IMR-90 (cell line): ENCODE measurements at regions not wholly inside any gene's neighbourhood (a gene's known extent, or its start where the extent isn't known, plus 50 kb on each side); places are given as distances from the start of the nearest gene placed in this dataset.

Experiments used
- ATAC-seq: fragments of 200-7000 bp; cut with Tn5 transposase; 2 replicates; pipeline ENCODE4 v1.9.1; 2020; ENCODE audit warnings: low read depth, mild to moderate bottlenecking, moderate library complexity
- BruUV-seq: library from RNA; stranded (reverse); fragments of 400-500 nt; replicated peaks from 2 replicates; lab custom pipeline; 2021; lab: Mats Ljungman, UMichigan
- CTCF ChIA-PET: fragments of 300-600 bp; formaldehyde crosslinking; extraction: SDS; loops from one replicate; lab custom pipeline; 2021; ENCODE audit warnings: antibody characterized with exemption; lab: Yijun Ruan, JAX
- POLR2A ChIA-PET: fragments of 300-600 bp; sonication (Branson Sonifier 250); formaldehyde crosslinking; loops from one replicate; lab custom pipeline; 2022; ENCODE audit warnings: antibody characterized with exemption; ENCODE audit not compliant: unreplicated experiment; lab: Charles Lee
- DNase-seq: peaks from one replicate; pipeline ENCODE4 v3.0.0; 2013
- H2AFZ ChIP-seq: replicated peaks from 2 replicates; pipeline ENCODE3; 2013; ENCODE audit warnings: low read length, mild to moderate bottlenecking; ENCODE audit not compliant: poor library complexity
- H2AK5ac ChIP-seq: 2 replicates; pipeline ENCODE4 v1.6.1; 2013; ENCODE audit warnings: low read depth, low read length, inconsistent platforms
- H2AK9ac ChIP-seq: replicated peaks from 2 replicates; pipeline ENCODE3; 2013; ENCODE audit warnings: mild to moderate bottlenecking, low read depth, low read length, moderate library complexity; ENCODE audit not compliant: poor library complexity
- H2BK120ac ChIP-seq: 2 replicates; pipeline ENCODE4 v1.6.1; 2013; ENCODE audit warnings: low read depth, low read length, inconsistent platforms
- H2BK15ac ChIP-seq: 3 replicates; pipeline ENCODE4 v1.6.1; 2013; ENCODE audit warnings: low read depth, low read length, inconsistent platforms
- H2BK20ac ChIP-seq: 2 replicates; pipeline ENCODE4 v1.6.1; 2013; ENCODE audit warnings: low read depth, mild to moderate bottlenecking, inconsistent platforms, low read length, moderate library complexity
- H2BK5ac ChIP-seq: 2 replicates; pipeline ENCODE4 v1.6.1; 2013; ENCODE audit warnings: mild to moderate bottlenecking, low read depth, low read length, inconsistent platforms; ENCODE audit not compliant: poor library complexity, severe bottlenecking
- H3K14ac ChIP-seq: replicated peaks from 2 replicates; pipeline ENCODE4 v1.6.1; 2013; ENCODE audit warnings: low read depth, low read length, inconsistent platforms
- H3K18ac ChIP-seq: 2 replicates; pipeline ENCODE4 v1.6.1; 2013; ENCODE audit warnings: low read depth, low read length, control low read depth
- H3K23ac ChIP-seq: 2 replicates; pipeline ENCODE4 v1.6.1; 2013; ENCODE audit warnings: low read depth, low read length, inconsistent platforms
- H3K27ac ChIP-seq: 2 replicates; pipeline ENCODE4 v1.5.1; 2013; ENCODE audit warnings: mild to moderate bottlenecking, control low read depth, low read length; ENCODE audit not compliant: insufficient read depth
- H3K27me3 ChIP-seq: 2 replicates; pipeline ENCODE4 v1.6.1; 2013; ENCODE audit warnings: low read length; ENCODE audit not compliant: control insufficient read depth, insufficient read depth
- H3K36me3 ChIP-seq: 2 replicates; pipeline ENCODE4 v1.6.1; 2013; ENCODE audit warnings: low read length, mixed read lengths; ENCODE audit not compliant: control insufficient read depth, insufficient read depth
- H3K4ac ChIP-seq: 2 replicates; pipeline ENCODE4 v1.6.1; 2013; ENCODE audit warnings: low read depth, low read length, inconsistent platforms
- H3K4me1 ChIP-seq: 2 replicates; pipeline ENCODE4 v1.6.1; 2013; ENCODE audit warnings: low read length, mixed read lengths; ENCODE audit not compliant: control insufficient read depth, insufficient read depth
- H3K4me2 ChIP-seq: 2 replicates; pipeline ENCODE4 v1.6.1; 2013; ENCODE audit warnings: low read depth, mild to moderate bottlenecking, control low read depth, low read length, moderate library complexity
- H3K4me3 ChIP-seq: 2 replicates; pipeline ENCODE4 v1.5.1; 2013; ENCODE audit warnings: low read depth, mild to moderate bottlenecking, control low read depth, low read length, moderate library complexity; ENCODE audit not compliant: insufficient read depth
- H3K56ac ChIP-seq: 2 replicates; pipeline ENCODE4 v1.6.1; 2013; ENCODE audit warnings: low read length, inconsistent platforms; ENCODE audit not compliant: insufficient read depth; ENCODE audit errors: extremely low read depth
- H3K79me1 ChIP-seq, 2 experiments: 2 replicates each; pipeline ENCODE4 v1.6.1; 2013; ENCODE audit warnings: low read length in 2 of 2, inconsistent platforms in 1 of 2, low read depth in 1 of 2
- H3K9ac ChIP-seq: 2 replicates; pipeline ENCODE4 v1.6.1; 2013; ENCODE audit warnings: low read depth, low read length, control low read depth
- H3K9me1 ChIP-seq: 2 replicates; pipeline ENCODE4 v1.6.1; 2013; ENCODE audit warnings: low read length, inconsistent platforms; ENCODE audit not compliant: insufficient read depth
- H3K9me3 ChIP-seq: 2 replicates; pipeline ENCODE4 v1.6.1; 2013; ENCODE audit warnings: low read length; ENCODE audit not compliant: control insufficient read depth, insufficient read depth
- H4K20me1 ChIP-seq: 2 replicates; pipeline ENCODE4 v1.6.1; 2013; ENCODE audit warnings: low read length, inconsistent platforms; ENCODE audit not compliant: insufficient read depth
- H4K5ac ChIP-seq: 2 replicates; pipeline ENCODE4 v1.6.1; 2013; ENCODE audit warnings: mild to moderate bottlenecking, low read depth, low read length, control low read depth
- H4K8ac ChIP-seq, 2 experiments: 2 replicates each; pipeline ENCODE4 v1.6.1; 2013; ENCODE audit warnings: low read depth in 2 of 2, low read length in 2 of 2, control low read depth in 1 of 2, inconsistent platforms in 1 of 2
- H4K91ac ChIP-seq: 2 replicates; pipeline ENCODE4 v1.6.1; 2013; ENCODE audit warnings: low read depth, low read length, inconsistent platforms; ENCODE audit not compliant: insufficient read depth
- BHLHE40 ChIP-seq: fragments of 150-350 bp; IDR thresholded peaks from 2 replicates; pipeline ENCODE4 v1.6.1; 2016; ENCODE audit warnings: mild to moderate bottlenecking, low read depth, low read length
- CHD1 ChIP-seq: IDR thresholded peaks from 2 replicates; pipeline ENCODE4 v1.6.1; 2012; ENCODE audit warnings: low read depth, low read length, improper control_type of control experiment
- CTCF ChIP-seq: conservative IDR thresholded peaks from 2 replicates; pipeline ENCODE4 v1.5.1; 2012; ENCODE audit warnings: mild to moderate bottlenecking, low read depth, low read length, improper control_type of control experiment
- ELK1 ChIP-seq: fragments of 150-350 bp; IDR thresholded peaks from 2 replicates; pipeline ENCODE4 v1.6.1; 2016; ENCODE audit warnings: low read depth, mild to moderate bottlenecking, low read length, moderate library complexity, borderline replicate concordance
- FOS ChIP-seq: fragments of 150-350 bp; IDR thresholded peaks from 2 replicates; pipeline ENCODE4 v1.6.1; 2016; ENCODE audit warnings: low read depth, low read length
- MAFK ChIP-seq: IDR thresholded peaks from 2 replicates; pipeline ENCODE4 v1.6.1; 2012; ENCODE audit warnings: low read depth, low read length, improper control_type of control experiment
- MAZ ChIP-seq: IDR thresholded peaks from 2 replicates; pipeline ENCODE4 v1.6.1; 2012; ENCODE audit warnings: low read depth, mild to moderate bottlenecking, low read length, improper control_type of control experiment, moderate library complexity, borderline replicate concordance
- MXI1 ChIP-seq: IDR thresholded peaks from 2 replicates; pipeline ENCODE4 v1.6.1; 2012; ENCODE audit warnings: low read depth, mild to moderate bottlenecking, low read length, moderate library complexity, borderline replicate concordance
- NFE2L2 ChIP-seq: fragments of 150-350 bp; IDR thresholded peaks from 2 replicates; pipeline ENCODE4 v1.6.1; 2016; ENCODE audit warnings: low read depth, mild to moderate bottlenecking, low read length
- POLR2A ChIP-seq: IDR thresholded peaks from 2 replicates; pipeline ENCODE4 v1.6.1; 2012; ENCODE audit warnings: mild to moderate bottlenecking, low read depth, low read length
- RAD21 ChIP-seq: IDR thresholded peaks from 2 replicates; pipeline ENCODE4 v1.6.1; 2012; ENCODE audit warnings: low read length, improper control_type of control experiment
- RCOR1 ChIP-seq: IDR thresholded peaks from 2 replicates; pipeline ENCODE4 v1.6.1; 2012; ENCODE audit warnings: mild to moderate bottlenecking, low read length, improper control_type of control experiment; ENCODE audit not compliant: insufficient replicate concordance
- RFX5 ChIP-seq: IDR thresholded peaks from 2 replicates; pipeline ENCODE4 v1.8.0; 2012; ENCODE audit warnings: low read depth, mild to moderate bottlenecking, low read length, moderate library complexity
- SMC3 ChIP-seq: fragments of 150-350 bp; IDR thresholded peaks from 2 replicates; pipeline ENCODE4 v1.6.1; 2016; ENCODE audit warnings: low read depth, mild to moderate bottlenecking, antibody characterized with exemption, low read length, moderate library complexity
- USF2 ChIP-seq: fragments of 150-350 bp; IDR thresholded peaks from 2 replicates; pipeline ENCODE4 v1.6.1; 2017; ENCODE audit warnings: mild to moderate bottlenecking, antibody characterized with exemption, low read length, low read depth
- WGBS, 2 experiments: methylation state at CpG; one replicate each; pipeline versions ENCODE4 v1.1.5 to v1.1.7; 2013; ENCODE audit warnings: missing lambda C conversion rate in 2 of 2; ENCODE audit not compliant: insufficient read length in 1 of 2; ENCODE audit errors: extremely low coverage in 2 of 2; 5-methylcytosine and 5-hydroxymethylcytosine counted together
- dilution Hi-C: fragments of 300-500 bp; cut with HindIII; formaldehyde crosslinking; loops from one replicate; pipeline ENCODE4 v1.14.3; 2018; ENCODE audit warnings: low sequenced_read_pairs; ENCODE audit not compliant: unreplicated experiment
- in situ Hi-C: fragments of 300-500 bp; cut with MboI; formaldehyde crosslinking; loops from 3 replicates; pipeline ENCODE4 v1.14.3; 2019; ENCODE audit warnings: low sequenced_read_pairs, inconsistent platforms, mixed read lengths
- intact Hi-C: fragments of 100-400 bp; cut with micrococcal nuclease; formaldehyde crosslinking; loops from 2 replicates; pipeline ENCODE4 v1.10.0; 2022

- Histone ChIP-seq H3K9me1 (no peaks in the 10 kb centered on the region), H3K4me3 (no peak overlapping the region), H3K27me3 (no peaks in the 10 kb centered on the region), H3K36me3 (no peaks in the 10 kb centered on the region), H3K27ac (no peak overlapping the region), H3K4ac (no peak overlapping the region), H3K79me1 (no peaks in the 10 kb centered on the region), H2AK5ac (no peak overlapping the region), H3K4me2 (no peak overlapping the region), H4K5ac (no peak overlapping the region), H4K91ac (no peak overlapping the region), H3K23ac (no peak overlapping the region), H3K56ac (no peak overlapping the region), H2BK5ac (no peak overlapping the region), H3K4me1 (no peaks in the 10 kb centered on the region), H2BK15ac (no peak overlapping the region), H3K18ac (no peak overlapping the region), H4K20me1 (no peaks in the 10 kb centered on the region), H2AFZ (no peak overlapping the region), H2BK120ac (no peak overlapping the region), H3K9me3 (no peaks in the 10 kb centered on the region), H2AK9ac (no peak overlapping the region), H3K9ac (no peak overlapping the region), H4K8ac (no peak overlapping the region), H3K14ac (no peak overlapping the region), H2BK20ac (no peak overlapping the region)
- POLR2A ChIA-PET = no interaction called here
- intact Hi-C loops = no loop called here
- CTCF ChIA-PET = interaction anchor here (1.4 kb wide), 1 partner anchor 19 kb away, joined by 3 read pairs; no protein-coding TSS in a partner anchor
- TF ChIP-seq POLR2A = no peak
- no peak for TF ChIP-seq BHLHE40
- TF ChIP-seq RAD21 = no peak
- TF ChIP-seq CTCF = no peak
- no peak for TF ChIP-seq RFX5
- no peak for TF ChIP-seq RCOR1
- TF ChIP-seq SMC3 = no peak
- TF ChIP-seq MXI1 = no peak
- no peak for TF ChIP-seq MAFK
- TF ChIP-seq USF2 = no peak
- no peak for TF ChIP-seq CHD1
- TF ChIP-seq FOS = no peak
- no peak for TF ChIP-seq NFE2L2
- no peak for TF ChIP-seq ELK1
- TF ChIP-seq MAZ = no peak
- DNase-seq (no peak), ATAC-seq (no peak)
- BruUV-seq = no TSS peak
- dilution Hi-C loops = no loop called here
- in situ Hi-C loops = no loop called here
- whole genome bisulfite sequencing, 2 experiments = no CpG with 5 or more reads among the region's 2 CpGs
Observed at GRCh38 chr6:48188158-48188557, 77.2 kb upstream of the PTCHD4 start.
